Kidney (tissue), 13 donors: ENCODE measurements at regions not wholly inside any gene's neighbourhood (a gene's known extent, or its start where the extent isn't known, plus 50 kb on each side); places are given as distances from the start of the nearest gene placed in this dataset.

Experiments
- DNase-seq, 5 donors: peaks; one replicate each; pipeline ENCODE4 v3.0.0-alpha.2; 2013 to 2020
- FAIRE-seq: peaks from 2 replicates; lab custom pipeline; 2012; peaks lifted over from hg19 to GRCh38; lab: Jason Lieb, UNC
- H3K27ac ChIP-seq, 2 donors: one replicate each; pipeline ENCODE4 v1.7.0; 2013; ENCODE audit warnings: low read depth in 2 of 2, low read length in 2 of 2, inconsistent platforms in 1 of 2
- H3K27me3 ChIP-seq: one replicate; pipeline ENCODE4 v1.7.1; 2013; ENCODE audit warnings: low read length, inconsistent platforms; ENCODE audit not compliant: control insufficient read depth, insufficient read depth
- H3K36me3 ChIP-seq, 3 donors: one replicate each; pipeline versions ENCODE4 v1.7.0 to v1.7.1; 2013; ENCODE audit warnings: low read length in 3 of 3, control low read depth in 1 of 3, inconsistent platforms in 1 of 3; ENCODE audit not compliant: insufficient read depth in 3 of 3, control insufficient read depth in 2 of 3
- H3K4me1 ChIP-seq, 3 donors: one replicate each; pipeline versions ENCODE4 v1.7.0 to v1.7.1; 2013; ENCODE audit warnings: low read length in 3 of 3, inconsistent platforms in 1 of 3, low read depth in 1 of 3; ENCODE audit not compliant: control insufficient read depth in 2 of 3, insufficient read depth in 2 of 3
- H3K4me3 ChIP-seq, 3 donors: one replicate each; pipeline versions ENCODE4 v1.7.0 to v1.8.1; 2013; ENCODE audit warnings: low read length in 3 of 3, control low read depth in 1 of 3, inconsistent platforms in 1 of 3
- H3K9ac ChIP-seq, 3 donors: one replicate each; pipeline versions ENCODE4 v1.7.0 to v1.7.1; 2013; ENCODE audit warnings: low read length in 3 of 3, control low read depth in 1 of 3, inconsistent platforms in 1 of 3
- H3K9me3 ChIP-seq, 3 donors: one replicate each; pipeline versions ENCODE4 v1.7.0 to v1.7.1; 2013; ENCODE audit warnings: low read length in 3 of 3, control low read depth in 1 of 3, inconsistent platforms in 1 of 3; ENCODE audit not compliant: control insufficient read depth in 2 of 3, insufficient read depth in 1 of 3
- intact Hi-C: fragments of 100-400 bp; cut with DNase I; formaldehyde crosslinking; loops from one replicate; pipeline ENCODE4 v1.11.1; 2022
- TF ChIP-seq, protein P1 (sequence below): IDR thresholded peaks from 3 replicates; pipeline ENCODE4 v1.5.1; 2012; ENCODE audit warnings: mild to moderate bottlenecking, moderate library complexity, borderline replicate concordance; ENCODE audit not compliant: insufficient read depth; ENCODE audit errors: extremely low read depth
- donor health status: control.
- donor health status: control.
- donor health status: control.
- donor health status: control.
- donor health status: control.
- donor health status: DM: yes; HTN: yes; CAD: no.
- donor health status: Normal renal cell carcinoma (clear cell type).

- no peak overlapping the region for H3K4me3 ChIP-seq
- intact Hi-C loops, result no loop called here
- H3K9me3 ChIP-seq, result no peaks in the 10 kb centered on the region
- H3K27ac ChIP-seq, result no peak overlapping the region
- no peaks in the 10 kb centered on the region for H3K27me3 ChIP-seq
- H3K36me3 ChIP-seq, result no peaks in the 10 kb centered on the region
- DNase-seq (no peak), FAIRE-seq (no peak)
- H3K9ac ChIP-seq, result no peak overlapping the region
- no peaks in the 10 kb centered on the region for H3K4me1 ChIP-seq
- TF ChIP-seq, protein P1, sequence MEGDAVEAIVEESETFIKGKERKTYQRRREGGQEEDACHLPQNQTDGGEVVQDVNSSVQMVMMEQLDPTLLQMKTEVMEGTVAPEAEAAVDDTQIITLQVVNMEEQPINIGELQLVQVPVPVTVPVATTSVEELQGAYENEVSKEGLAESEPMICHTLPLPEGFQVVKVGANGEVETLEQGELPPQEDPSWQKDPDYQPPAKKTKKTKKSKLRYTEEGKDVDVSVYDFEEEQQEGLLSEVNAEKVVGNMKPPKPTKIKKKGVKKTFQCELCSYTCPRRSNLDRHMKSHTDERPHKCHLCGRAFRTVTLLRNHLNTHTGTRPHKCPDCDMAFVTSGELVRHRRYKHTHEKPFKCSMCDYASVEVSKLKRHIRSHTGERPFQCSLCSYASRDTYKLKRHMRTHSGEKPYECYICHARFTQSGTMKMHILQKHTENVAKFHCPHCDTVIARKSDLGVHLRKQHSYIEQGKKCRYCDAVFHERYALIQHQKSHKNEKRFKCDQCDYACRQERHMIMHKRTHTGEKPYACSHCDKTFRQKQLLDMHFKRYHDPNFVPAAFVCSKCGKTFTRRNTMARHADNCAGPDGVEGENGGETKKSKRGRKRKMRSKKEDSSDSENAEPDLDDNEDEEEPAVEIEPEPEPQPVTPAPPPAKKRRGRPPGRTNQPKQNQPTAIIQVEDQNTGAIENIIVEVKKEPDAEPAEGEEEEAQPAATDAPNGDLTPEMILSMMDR, result no peak
Observed at GRCh38 chr1:24263211-24263610, 55.9 kb upstream of the GRHL3 start.

DNA sequence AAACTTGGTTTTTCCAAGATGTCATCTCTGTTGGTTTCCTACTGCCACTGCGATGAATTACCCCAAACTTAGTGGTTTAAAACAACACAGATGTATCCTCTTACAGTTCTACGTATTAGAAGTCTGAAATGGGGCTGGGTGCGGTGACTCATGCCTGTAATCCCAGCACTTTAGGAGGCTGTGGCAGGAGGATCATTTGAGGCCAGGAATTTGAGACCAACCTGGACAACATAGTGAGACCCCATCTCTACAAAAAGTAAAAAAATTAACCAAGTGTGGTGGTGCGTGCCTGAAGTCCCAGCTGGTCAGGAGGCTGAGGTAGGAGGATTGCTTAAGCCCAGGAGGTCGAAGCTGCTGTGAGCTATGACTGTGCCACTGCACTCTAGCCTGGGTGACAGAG lies 57.2 kb upstream of the GRHL3 start:
- H3K4me1 ChIP-seq, result no peaks in the 10 kb centered on the region
- no peak overlapping the region for H3K4me3 ChIP-seq
- no peaks in the 10 kb centered on the region for H3K36me3 ChIP-seq
- no peak overlapping the region for H3K27ac ChIP-seq
- H3K9me3 ChIP-seq, result no peaks in the 10 kb centered on the region
- FAIRE-seq (no peak), DNase-seq (no peak)
- TF ChIP-seq, protein P1, result no peak
- H3K27me3 ChIP-seq, result no peaks in the 10 kb centered on the region
- H3K9ac ChIP-seq, result no peak overlapping the region
- intact Hi-C loops, result no loop called here

DNA sequence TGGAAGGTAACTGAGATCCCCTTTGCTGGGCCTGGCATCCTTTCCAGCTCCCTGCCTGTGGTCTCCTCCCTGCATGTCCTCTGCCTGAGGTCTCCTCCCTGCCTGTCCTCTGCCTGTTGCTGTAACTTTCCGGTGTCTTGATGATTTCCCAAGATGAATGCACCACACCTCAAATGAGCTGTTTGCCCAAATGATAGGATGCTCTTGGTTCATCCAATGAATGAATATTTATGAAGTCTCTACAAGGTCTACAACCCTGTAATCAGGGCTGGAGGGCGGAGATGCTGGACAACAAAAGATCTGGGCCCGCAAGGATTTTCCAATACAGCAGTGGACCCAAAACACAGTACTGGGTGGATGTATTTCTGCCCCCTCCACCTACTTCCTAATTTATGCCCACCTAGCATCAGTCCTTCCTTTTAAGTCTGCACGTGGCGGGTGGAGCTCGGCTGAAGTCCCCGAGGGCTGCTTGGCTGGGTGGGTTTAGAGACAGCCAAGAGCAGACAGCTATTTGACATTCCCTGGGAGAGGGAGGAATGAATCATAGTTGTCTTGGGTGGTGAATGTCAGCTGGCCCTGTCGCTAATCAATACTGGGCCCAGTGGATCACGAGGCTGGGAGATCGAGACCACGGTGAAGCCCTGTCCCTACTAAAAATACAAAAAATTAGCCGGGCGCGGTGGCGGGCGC lies 60.3 kb upstream of the GRHL3 start:
- intact Hi-C loops, result no loop called here
- DNase-seq (no peak), FAIRE-seq (no peak)
- H3K4me1 ChIP-seq, result no peaks in the 10 kb centered on the region
- H3K9me3 ChIP-seq, result no peaks in the 10 kb centered on the region
- H3K36me3 ChIP-seq, result no peaks in the 10 kb centered on the region
- H3K9ac ChIP-seq, result no peak overlapping the region
- H3K27ac ChIP-seq, result no peak overlapping the region
- TF ChIP-seq, protein P1, result no peak
- H3K4me3 ChIP-seq, result no peak overlapping the region
- no peaks in the 10 kb centered on the region for H3K27me3 ChIP-seq

- FAIRE-seq (no peak), DNase-seq (peak in 1 of 5 donors; percentile 11)
- H3K27ac ChIP-seq, result no peak overlapping the region
- no peaks in the 10 kb centered on the region for H3K9me3 ChIP-seq
- intact Hi-C loops, result no loop called here
- no peak overlapping the region for H3K9ac ChIP-seq
- H3K36me3 ChIP-seq, result no peaks in the 10 kb centered on the region
- no peak overlapping the region for H3K4me3 ChIP-seq
- TF ChIP-seq, protein P1, result no peak
- H3K4me1 ChIP-seq, result no peaks in the 10 kb centered on the region
- no peaks in the 10 kb centered on the region for H3K27me3 ChIP-seq
Observed at GRCh38 chr1:24257373-24257772, 61.8 kb upstream of the GRHL3 start.
